HCT116 (cell line): ENCODE measurements at regions not wholly inside any gene's neighbourhood (a gene's known extent, or its start where the extent isn't known, plus 50 kb on each side); places are given as distances from the start of the nearest gene placed in this dataset.

Source experiments
- ATAC-seq: fragments of 200-7000 bp; cut with Tn5 transposase; 2 replicates; pipeline ENCODE4 v1.9.1; 2020; ENCODE audit warnings: mild to moderate bottlenecking, moderate library complexity
- BruUV-seq: library from RNA; stranded (reverse); fragments of 400-500 nt; replicated peaks from 2 replicates; lab custom pipeline; 2021; lab: Mats Ljungman, UMichigan
- CTCF ChIA-PET: fragments of 300-600 bp; sonication (Branson Sonifier 250); formaldehyde crosslinking; loops from one replicate; lab custom pipeline; 2021; ENCODE audit warnings: antibody characterized with exemption; lab: Charles Lee
- POLR2A ChIA-PET: fragments of 300-600, 350-600 bp; sonication (Branson Sonifier 250); formaldehyde crosslinking; loops from one replicate; lab custom pipeline; 2021; ENCODE audit warnings: antibody characterized with exemption; lab: Charles Lee
- RAD21 ChIA-PET, 2 experiments: fragments of 300-600 bp; sonication (Branson Sonifier 250); formaldehyde crosslinking; loops; one replicate each; lab custom pipeline; 2023; ENCODE audit warnings: low total read pairs in 2 of 2; ENCODE audit not compliant: uncharacterized antibody in 2 of 2, unreplicated experiment in 2 of 2, low non-redundant PET in 1 of 2; lab: Charles Lee
- DNase-seq: peaks from one replicate; pipeline ENCODE4 v3.0.0-alpha.2; 2010; ENCODE audit warnings: low read depth, low spot score
- H2AFZ ChIP-seq: fragments of 200-600 bp; shearing (Covaris generic), sonication (generic); 2 replicates; pipeline ENCODE4 v1.6.1; 2017; ENCODE audit warnings: low read depth, mixed run types, mixed read lengths, antibody characterized with exemption, low read length; ENCODE audit not compliant: poor library complexity, severe bottlenecking
- H3K27ac ChIP-seq: 2 replicates; pipeline ENCODE4 v1.5.1; 2012; ENCODE audit warnings: low read depth, low read length
- H3K27me3 ChIP-seq: fragments of 200-600 bp; sonication (generic); 2 replicates; pipeline ENCODE4 v1.6.1; 2016; ENCODE audit warnings: mixed run types, low read length, mixed read lengths; ENCODE audit not compliant: insufficient read depth
- H3K36me3 ChIP-seq, 2 experiments: fragments of 200-500 bp in 1 of 2; fragments of 200-600 bp in 1 of 2; sonication (Bioruptor generic) in 1 of 2; sonication (generic) in 1 of 2; 2 replicates each; pipeline versions ENCODE4 v1.5.1 to v1.6.1; 2014 to 2016; ENCODE audit warnings: low read length in 2 of 2, inconsistent platforms in 1 of 2, mixed read lengths in 1 of 2, mixed run types in 1 of 2; ENCODE audit not compliant: insufficient read depth in 2 of 2, control insufficient read depth in 1 of 2
- H3K4me1 ChIP-seq, 2 experiments: fragments of 200-600 bp in 1 of 2; sonication (generic) in 1 of 2; 2 replicates each; pipeline versions ENCODE4 v1.5.1 to v1.6.1; 2012 to 2017; ENCODE audit warnings: low read length in 2 of 2, inconsistent platforms in 1 of 2, mild to moderate bottlenecking in 1 of 2, mixed read lengths in 1 of 2, mixed run types in 1 of 2, moderate library complexity in 1 of 2; ENCODE audit not compliant: insufficient read depth in 2 of 2, control insufficient read depth in 1 of 2
- H3K4me2 ChIP-seq: fragments of 200-600 bp; sonication (generic); 2 replicates; pipeline ENCODE4 v1.6.1; 2017; ENCODE audit warnings: mixed run types, low read length, mixed read lengths
- H3K4me3 ChIP-seq, 2 experiments: fragments of 200-600 bp in 1 of 2; sonication (generic) in 1 of 2; replicated peaks in 1 of 2; 2 replicates each; pipeline ENCODE4 v1.5.1; 2011 to 2016; ENCODE audit warnings: low read length in 2 of 2, control low read depth in 1 of 2, low read depth in 1 of 2, mild to moderate bottlenecking in 1 of 2, mixed read lengths in 1 of 2, mixed run types in 1 of 2
- H3K79me2 ChIP-seq: fragments of 200-600 bp; sonication (generic); 2 replicates; pipeline ENCODE4 v1.6.1; 2017; ENCODE audit warnings: mild to moderate bottlenecking, mixed run types, low read length, moderate library complexity, mixed read lengths; ENCODE audit not compliant: insufficient read depth
- H3K9ac ChIP-seq: fragments of 200-600 bp; sonication (generic); 2 replicates; pipeline ENCODE4 v1.6.1; 2016; ENCODE audit warnings: low read length, mixed read lengths
- H3K9me2 ChIP-seq: fragments of 200-600 bp; sonication (generic), shearing (Covaris generic); 2 replicates; pipeline ENCODE4 v1.6.1; 2017; ENCODE audit warnings: mixed run types, mild to moderate bottlenecking, moderate library complexity; ENCODE audit not compliant: insufficient read depth
- H3K9me3 ChIP-seq, 2 experiments: fragments of 200-500 bp in 1 of 2; fragments of 200-600 bp in 1 of 2; sonication (Bioruptor generic) in 1 of 2; sonication (generic) in 1 of 2; 2 replicates each; pipeline ENCODE4 v1.6.1; 2014 to 2017; ENCODE audit warnings: low read length in 2 of 2, mixed read lengths in 2 of 2, inconsistent platforms in 1 of 2, low read depth in 1 of 2, mild to moderate bottlenecking in 1 of 2, mixed run types in 1 of 2, moderate library complexity in 1 of 2; ENCODE audit not compliant: control insufficient read depth in 1 of 2, insufficient read depth in 1 of 2
- H4K20me1 ChIP-seq: fragments of 200-600 bp; sonication (generic), shearing (Covaris generic); 2 replicates; pipeline ENCODE4 v1.6.1; 2017; ENCODE audit warnings: mixed run types, mild to moderate bottlenecking, moderate library complexity; ENCODE audit not compliant: insufficient read depth
- CBX3 ChIP-seq: IDR thresholded peaks from 2 replicates; pipeline ENCODE4 v1.6.1; 2012; ENCODE audit warnings: low read depth
- CEBPB ChIP-seq: IDR thresholded peaks from 2 replicates; pipeline ENCODE4 v1.6.1; 2012; ENCODE audit warnings: low read depth
- CTCF ChIP-seq, 3 experiments: fragments of 200-600 bp in 1 of 3; sonication (generic) in 1 of 3; IDR thresholded peaks in 2 of 3; conservative IDR thresholded peaks in 1 of 3; 2 replicates each; pipeline ENCODE4 v1.5.1; 2012 to 2017; ENCODE audit warnings: low read depth in 2 of 3, low read length in 2 of 3, antibody characterized with exemption in 1 of 3, borderline replicate concordance in 1 of 3, control low read depth in 1 of 3, mild to moderate bottlenecking in 1 of 3, mixed read lengths in 1 of 3, mixed run types in 1 of 3, moderate library complexity in 1 of 3; ENCODE audit not compliant: insufficient read depth in 1 of 3
- EGR1 ChIP-seq: IDR thresholded peaks from 2 replicates; pipeline ENCODE4 v1.6.1; 2012; ENCODE audit warnings: low read depth
- ELF1 ChIP-seq: IDR thresholded peaks from 2 replicates; pipeline ENCODE4 v1.6.1; 2012; ENCODE audit warnings: low read depth, borderline replicate concordance
- EZH2 ChIP-seq: fragments of 200-600 bp; sonication (generic); IDR thresholded peaks from 2 replicates; pipeline ENCODE4 v1.6.1; 2017; ENCODE audit warnings: antibody characterized with exemption, mixed run types
- EZH2phosphoT487 ChIP-seq: fragments of 200-600 bp; IDR thresholded peaks from 2 replicates; pipeline ENCODE4 v1.6.1; 2018; ENCODE audit warnings: antibody characterized with exemption, borderline replicate concordance
- FOSL1 ChIP-seq: IDR thresholded peaks from 2 replicates; pipeline ENCODE4 v1.6.1; 2012; ENCODE audit warnings: low read depth
- JUND ChIP-seq: IDR thresholded peaks from 2 replicates; pipeline ENCODE4 v1.6.1; 2012
- POLR2A ChIP-seq: IDR thresholded peaks from 2 replicates; pipeline ENCODE4 v1.7.0; 2011; ENCODE audit warnings: borderline replicate concordance; ENCODE audit not compliant: insufficient read depth, insufficient read length; ENCODE audit errors: extremely low read depth
- POLR2AphosphoS5 ChIP-seq: IDR thresholded peaks from 2 replicates; pipeline ENCODE4 v1.6.1; 2011; ENCODE audit warnings: mild to moderate bottlenecking, low read depth, low read length, moderate library complexity
- RAD21 ChIP-seq: IDR thresholded peaks from 2 replicates; pipeline ENCODE4 v1.6.1; 2012; ENCODE audit warnings: low read depth, mild to moderate bottlenecking
- SIN3A ChIP-seq: IDR thresholded peaks from 2 replicates; pipeline ENCODE4 v1.6.1; 2012; ENCODE audit warnings: low read depth
- SP1 ChIP-seq: IDR thresholded peaks from 2 replicates; pipeline ENCODE4 v1.6.1; 2012; ENCODE audit warnings: low read depth
- SRF ChIP-seq: IDR thresholded peaks from 2 replicates; pipeline ENCODE4 v1.6.1; 2012; ENCODE audit warnings: low read depth
- TCF7L2 ChIP-seq: IDR thresholded peaks from 2 replicates; pipeline ENCODE4 v1.7.0; 2011; ENCODE audit warnings: borderline replicate concordance, inconsistent platforms; ENCODE audit not compliant: insufficient read depth, insufficient read length; ENCODE audit errors: extremely low read depth
- YY1 ChIP-seq: IDR thresholded peaks from 2 replicates; pipeline ENCODE4 v1.6.1; 2011; ENCODE audit warnings: low read length, low read depth, moderate library complexity, mild to moderate bottlenecking; ENCODE audit not compliant: insufficient replicate concordance; ENCODE audit errors: extremely low read depth
- ZBTB33 ChIP-seq: IDR thresholded peaks from 2 replicates; pipeline ENCODE4 v1.6.1; 2011; ENCODE audit warnings: mild to moderate bottlenecking, low read length, moderate library complexity; ENCODE audit not compliant: insufficient replicate concordance; ENCODE audit errors: extremely low read depth
- ZNF274 ChIP-seq: fragments of 200-500 bp; sonication (Bioruptor generic); IDR thresholded peaks from 2 replicates; pipeline ENCODE4 v1.6.1; 2014; ENCODE audit warnings: mild to moderate bottlenecking, low read depth, low read length, inconsistent platforms
- intact Hi-C: fragments of 100-400 bp; cut with micrococcal nuclease; formaldehyde crosslinking; loops from 2 replicates; pipeline ENCODE4 v1.10.0; 2022

GRCh38 chr4:14835288-14835687 is 167.0 kb upstream of the CPEB2 start:
- BruUV-seq: no TSS peak
- no peak overlapping the region for H3K4me2 ChIP-seq
- H3K4me3 ChIP-seq: no peak overlapping the region
- H3K4me1 ChIP-seq: no peaks in the 10 kb centered on the region
- H4K20me1 ChIP-seq: no peaks in the 10 kb centered on the region
- no peaks in the 10 kb centered on the region for H3K79me2 ChIP-seq
- no peak overlapping the region for H3K9ac ChIP-seq
- H3K27ac ChIP-seq: no peak overlapping the region
- H3K36me3 ChIP-seq: no peaks in the 10 kb centered on the region
- no peaks in the 10 kb centered on the region for H3K9me2 ChIP-seq
- H2AFZ ChIP-seq: no peak overlapping the region
- POLR2A ChIA-PET: no interaction called here
- no peaks in the 10 kb centered on the region for H3K9me3 ChIP-seq
- TF ChIP-seq EZH2 (no peak), POLR2A (no peak), ELF1 (no peak), SIN3A (no peak), EZH2phosphoT487 (no peak), SP1 (no peak), POLR2AphosphoS5 (no peak), FOSL1 (no peak), ZNF274 (no peak), YY1 (no peak), JUND (no peak), EGR1 (no peak), RAD21 (no peak), CTCF (IDR thresholded peaks at IDR 0.05 in 2 of 3, conservative IDR thresholded peaks at IDR 0.05 in 1 of 3; ENCODE audit: borderline replicate concordance in 1 of 3, insufficient read depth in 1 of 3, low read depth in 2 of 3, low read length in 2 of 3) (no peak), CBX3 (no peak), TCF7L2 (no peak), CEBPB (no peak), ZBTB33 (no peak), SRF (no peak)
- CTCF ChIA-PET: no interaction called here
- RAD21 ChIA-PET: no interaction called here
- no peak for DNase-seq
- intact Hi-C loops: no loop called here
- H3K27me3 ChIP-seq: no peaks in the 10 kb centered on the region
- ATAC-seq: no peak
